ENCODE measurements at regions not wholly inside any gene's neighbourhood (a gene's known extent, or its start where the extent isn't known, plus 50 kb on each side); places are given as distances from the start of the nearest gene placed in this dataset.
A peak's percentile ranks its signal among the peaks of the same experiment; 100 is the strongest.

- no peaks in the 10 kb centered on the region for H3K4me1 ChIP-seq (ENCODE audit: insufficient read depth, insufficient read length)
- H3K4me3 ChIP-seq (ENCODE audit: insufficient read length, low read depth): no peak overlapping the region
- H3K27me3 ChIP-seq (ENCODE audit: insufficient read depth, insufficient read length): no peaks in the 10 kb centered on the region
- DNase-seq (ENCODE audit: low read depth, low spot score): peak; percentile 25
- H3K9me3 ChIP-seq (ENCODE audit: insufficient read depth, low read length): no peaks in the 10 kb centered on the region
- no peak overlapping the region for H3K9ac ChIP-seq (ENCODE audit: insufficient read length, low read depth)
- TF ChIP-seq YY1 (IDR thresholded peaks at IDR 0.05; ENCODE audit: insufficient read depth, insufficient read length) (no peak), ZNF274 (IDR thresholded peaks at IDR 0.05; ENCODE audit: low read depth, low read length) (no peak), SUZ12 (IDR thresholded peaks at IDR 0.05; ENCODE audit: extremely low read depth, insufficient read depth, insufficient read length) (no peak)
- H3K36me3 ChIP-seq (ENCODE audit: insufficient read depth, insufficient read length, low read length): no peaks in the 10 kb centered on the region
These were observed 283.2 kb upstream of the MGAT5 start for GRCh38 chr2:133970641-133971040.

DNA sequence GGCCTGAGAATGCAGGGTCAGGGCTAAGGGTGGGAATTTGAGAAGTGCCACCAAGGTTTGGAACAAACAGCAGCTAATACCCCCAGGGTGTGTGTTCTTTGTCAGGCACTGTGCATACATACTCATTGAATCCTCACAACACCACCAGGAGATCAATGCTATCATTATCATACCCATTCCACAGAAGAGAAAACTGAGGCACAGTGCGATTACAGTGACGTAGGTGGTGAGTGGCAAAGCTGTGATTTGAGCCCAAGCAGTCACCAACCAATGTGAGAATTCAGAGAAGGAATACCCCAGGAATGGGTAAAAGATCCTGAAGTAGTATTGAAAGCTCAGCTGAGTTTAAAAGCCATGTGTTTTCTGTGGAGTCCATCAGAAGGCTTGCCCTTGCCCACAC lies 281.6 kb upstream of the MGAT5 start:
- no peaks in the 10 kb centered on the region for H3K36me3 ChIP-seq (ENCODE audit: insufficient read depth, insufficient read length, low read length)

GRCh38 chr2:133972786-133973185 lies 281.1 kb upstream of the MGAT5 start:
- no peaks in the 10 kb centered on the region for H3K36me3 ChIP-seq (ENCODE audit: insufficient read depth, insufficient read length, low read length)
- H3K4me3 ChIP-seq (ENCODE audit: insufficient read length, low read depth): no peak overlapping the region
- no peak for TF ChIP-seq YY1 (IDR thresholded peaks at IDR 0.05; ENCODE audit: insufficient read depth, insufficient read length)
- TF ChIP-seq SUZ12 (IDR thresholded peaks at IDR 0.05; ENCODE audit: extremely low read depth, insufficient read depth, insufficient read length): no peak
- TF ChIP-seq ZNF274 (IDR thresholded peaks at IDR 0.05; ENCODE audit: low read depth, low read length): no peak
- H3K27me3 ChIP-seq (ENCODE audit: insufficient read depth, insufficient read length): no peaks in the 10 kb centered on the region
- no peaks in the 10 kb centered on the region for H3K9me3 ChIP-seq (ENCODE audit: insufficient read depth, low read length)
- H3K4me1 ChIP-seq (ENCODE audit: insufficient read depth, insufficient read length): no peaks in the 10 kb centered on the region
- no peak overlapping the region for H3K9ac ChIP-seq (ENCODE audit: insufficient read length, low read depth)
- no peak for DNase-seq (ENCODE audit: low read depth, low spot score)

More for the DNA sequence above, 281.6 kb upstream of the MGAT5 start:
- H3K4me1 ChIP-seq (ENCODE audit: insufficient read depth, insufficient read length): no peaks in the 10 kb centered on the region
- H3K9me3 ChIP-seq (ENCODE audit: insufficient read depth, low read length): no peaks in the 10 kb centered on the region
- H3K27me3 ChIP-seq (ENCODE audit: insufficient read depth, insufficient read length): no peaks in the 10 kb centered on the region
- H3K9ac ChIP-seq (ENCODE audit: insufficient read length, low read depth): no peak overlapping the region
- H3K4me3 ChIP-seq (ENCODE audit: insufficient read length, low read depth): no peak overlapping the region
- TF ChIP-seq YY1 (IDR thresholded peaks at IDR 0.05; ENCODE audit: insufficient read depth, insufficient read length) (no peak), SUZ12 (IDR thresholded peaks at IDR 0.05; ENCODE audit: extremely low read depth, insufficient read depth, insufficient read length) (no peak), ZNF274 (IDR thresholded peaks at IDR 0.05; ENCODE audit: low read depth, low read length) (no peak)
- no peak for DNase-seq (ENCODE audit: low read depth, low spot score)

- no peaks in the 10 kb centered on the region for H3K36me3 ChIP-seq (ENCODE audit: insufficient read depth, insufficient read length, low read length)
- H3K4me1 ChIP-seq (ENCODE audit: insufficient read depth, insufficient read length): no peaks in the 10 kb centered on the region
- TF ChIP-seq ZNF274 (IDR thresholded peaks at IDR 0.05; ENCODE audit: low read depth, low read length): no peak
- no peak for TF ChIP-seq YY1 (IDR thresholded peaks at IDR 0.05; ENCODE audit: insufficient read depth, insufficient read length)
- TF ChIP-seq SUZ12 (IDR thresholded peaks at IDR 0.05; ENCODE audit: extremely low read depth, insufficient read depth, insufficient read length): no peak
- H3K9ac ChIP-seq (ENCODE audit: insufficient read length, low read depth): no peak overlapping the region
- no peak overlapping the region for H3K4me3 ChIP-seq (ENCODE audit: insufficient read length, low read depth)
- no peaks in the 10 kb centered on the region for H3K9me3 ChIP-seq (ENCODE audit: insufficient read depth, low read length)
- DNase-seq (ENCODE audit: low read depth, low spot score): no peak
- H3K27me3 ChIP-seq (ENCODE audit: insufficient read depth, insufficient read length): no peaks in the 10 kb centered on the region
These were observed 279.5 kb upstream of the MGAT5 start for GRCh38 chr2:133974353-133974752.

DNA sequence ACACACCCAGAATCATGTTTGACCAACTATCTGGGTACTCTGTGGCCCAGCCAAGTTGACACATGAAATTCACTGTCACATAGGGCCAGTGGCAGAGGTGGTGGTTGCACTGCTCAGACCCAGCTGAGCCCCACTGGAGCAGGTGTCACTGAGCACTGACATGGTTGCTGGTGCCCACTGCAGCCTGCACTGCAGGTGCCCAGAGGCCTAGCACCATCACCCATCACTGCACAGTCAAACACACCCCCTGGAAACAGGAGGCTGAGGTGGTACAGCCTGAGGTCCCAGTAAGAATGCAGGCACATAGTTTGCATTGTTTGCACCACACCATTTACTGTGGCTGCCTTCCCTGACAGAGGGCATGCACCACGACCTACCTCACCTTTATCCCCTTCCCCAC lies 278.7 kb upstream of the MGAT5 start:
- Histone ChIP-seq H3K36me3 (ENCODE audit: insufficient read depth, insufficient read length, low read length) (no peaks in the 10 kb centered on the region), H3K27me3 (ENCODE audit: insufficient read depth, insufficient read length) (no peaks in the 10 kb centered on the region), H3K9ac (ENCODE audit: insufficient read length, low read depth) (no peak overlapping the region), H3K4me1 (ENCODE audit: insufficient read depth, insufficient read length) (no peaks in the 10 kb centered on the region), H3K4me3 (ENCODE audit: insufficient read length, low read depth) (no peak overlapping the region), H3K9me3 (ENCODE audit: insufficient read depth, low read length) (no peaks in the 10 kb centered on the region)
- no peak for DNase-seq (ENCODE audit: low read depth, low spot score)
- TF ChIP-seq ZNF274 (IDR thresholded peaks at IDR 0.05; ENCODE audit: low read depth, low read length) (no peak), YY1 (IDR thresholded peaks at IDR 0.05; ENCODE audit: insufficient read depth, insufficient read length) (no peak), SUZ12 (IDR thresholded peaks at IDR 0.05; ENCODE audit: extremely low read depth, insufficient read depth, insufficient read length) (no peak)

DNA sequence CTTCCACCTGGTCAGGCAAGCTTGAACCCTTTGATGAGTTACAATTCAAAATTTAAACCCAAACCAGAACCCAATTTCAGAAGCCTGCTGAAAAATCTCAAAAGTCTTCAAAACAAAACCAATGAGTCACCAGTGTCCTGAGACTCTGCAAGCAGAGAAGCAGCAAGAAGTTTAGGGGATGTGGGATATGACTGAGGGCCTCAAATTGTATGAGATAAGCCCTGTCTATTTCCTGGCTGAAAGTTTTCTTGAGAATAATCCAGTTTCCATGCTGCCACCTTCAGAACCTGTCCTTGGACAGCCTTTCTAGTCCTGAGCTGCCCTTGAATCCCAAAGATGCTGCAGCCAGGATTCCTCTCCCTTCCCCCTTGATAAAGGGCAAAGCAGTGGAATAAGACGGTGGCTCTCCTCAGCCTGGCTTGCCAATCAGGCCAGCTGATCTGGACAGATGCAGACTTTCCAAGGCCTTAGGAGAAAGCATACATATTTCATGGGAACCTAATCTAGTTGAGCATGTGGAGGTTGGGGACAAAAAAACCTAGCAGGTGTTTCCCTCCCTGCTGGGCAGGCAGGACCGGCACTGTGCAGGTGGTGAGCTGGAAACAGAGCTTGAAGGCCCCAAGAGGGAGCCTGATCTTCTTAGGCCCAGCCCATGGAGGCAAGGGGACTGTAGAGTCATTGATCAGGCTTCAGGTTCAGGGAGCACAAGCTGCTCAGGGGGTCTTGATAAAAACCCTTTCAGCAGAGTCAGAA lies 278.0 kb upstream of the MGAT5 start:
- H3K9me3 ChIP-seq (ENCODE audit: insufficient read depth, low read length): no peaks in the 10 kb centered on the region
- H3K9ac ChIP-seq (ENCODE audit: insufficient read length, low read depth): no peak overlapping the region
- no peak for DNase-seq (ENCODE audit: low read depth, low spot score)
- H3K4me1 ChIP-seq (ENCODE audit: insufficient read depth, insufficient read length): no peaks in the 10 kb centered on the region
- H3K27me3 ChIP-seq (ENCODE audit: insufficient read depth, insufficient read length): no peaks in the 10 kb centered on the region
- H3K36me3 ChIP-seq (ENCODE audit: insufficient read depth, insufficient read length, low read length): no peaks in the 10 kb centered on the region
- TF ChIP-seq SUZ12 (IDR thresholded peaks at IDR 0.05; ENCODE audit: extremely low read depth, insufficient read depth, insufficient read length) (no peak), ZNF274 (IDR thresholded peaks at IDR 0.05; ENCODE audit: low read depth, low read length) (no peak), YY1 (IDR thresholded peaks at IDR 0.05; ENCODE audit: insufficient read depth, insufficient read length) (no peak)
- H3K4me3 ChIP-seq (ENCODE audit: insufficient read length, low read depth): no peak overlapping the region

DNA sequence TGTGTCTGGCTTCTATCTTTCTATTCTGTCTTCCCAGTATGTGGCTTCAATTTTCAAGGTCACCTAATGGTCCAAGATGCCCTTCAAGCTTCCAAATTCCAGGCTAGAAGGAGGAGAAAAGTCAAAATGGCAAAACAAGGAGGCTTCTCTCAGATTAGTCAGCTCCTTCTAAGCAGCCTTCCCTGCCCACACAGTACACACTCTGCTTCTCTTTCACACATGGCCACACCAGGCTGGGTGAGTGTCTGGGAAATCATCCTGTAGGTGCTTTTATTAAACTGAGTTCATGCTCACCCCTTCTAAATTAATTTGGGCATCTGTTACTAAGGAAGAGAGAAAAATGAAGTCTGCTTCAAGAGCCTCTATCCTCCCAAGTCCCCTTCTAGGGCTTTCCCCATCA lies 277.2 kb upstream of the MGAT5 start:
- no peak overlapping the region for H3K9ac ChIP-seq (ENCODE audit: insufficient read length, low read depth)
- no peaks in the 10 kb centered on the region for H3K4me1 ChIP-seq (ENCODE audit: insufficient read depth, insufficient read length)
- no peak overlapping the region for H3K4me3 ChIP-seq (ENCODE audit: insufficient read length, low read depth)
- no peak for DNase-seq (ENCODE audit: low read depth, low spot score)
- no peaks in the 10 kb centered on the region for H3K27me3 ChIP-seq (ENCODE audit: insufficient read depth, insufficient read length)
- no peak for TF ChIP-seq SUZ12 (IDR thresholded peaks at IDR 0.05; ENCODE audit: extremely low read depth, insufficient read depth, insufficient read length)
- no peak for TF ChIP-seq YY1 (IDR thresholded peaks at IDR 0.05; ENCODE audit: insufficient read depth, insufficient read length)
- no peak for TF ChIP-seq ZNF274 (IDR thresholded peaks at IDR 0.05; ENCODE audit: low read depth, low read length)
- no peaks in the 10 kb centered on the region for H3K9me3 ChIP-seq (ENCODE audit: insufficient read depth, low read length)
- no peaks in the 10 kb centered on the region for H3K36me3 ChIP-seq (ENCODE audit: insufficient read depth, insufficient read length, low read length)
